Tongue (tissue), 1 donor: ENCODE measurements at regions not wholly inside any gene's neighbourhood (a gene's known extent, or its start where the extent isn't known, plus 50 kb on each side); places are given as distances from the start of the nearest gene placed in this dataset.

Experiments
- DNase-seq: peaks from one replicate; pipeline ENCODE4 v3.0.0-alpha.2; 2015

GRCh38 chr5:40385544-40385943, 294.2 kb upstream of the PTGER4 start:
- no peak for DNase-seq

DNA sequence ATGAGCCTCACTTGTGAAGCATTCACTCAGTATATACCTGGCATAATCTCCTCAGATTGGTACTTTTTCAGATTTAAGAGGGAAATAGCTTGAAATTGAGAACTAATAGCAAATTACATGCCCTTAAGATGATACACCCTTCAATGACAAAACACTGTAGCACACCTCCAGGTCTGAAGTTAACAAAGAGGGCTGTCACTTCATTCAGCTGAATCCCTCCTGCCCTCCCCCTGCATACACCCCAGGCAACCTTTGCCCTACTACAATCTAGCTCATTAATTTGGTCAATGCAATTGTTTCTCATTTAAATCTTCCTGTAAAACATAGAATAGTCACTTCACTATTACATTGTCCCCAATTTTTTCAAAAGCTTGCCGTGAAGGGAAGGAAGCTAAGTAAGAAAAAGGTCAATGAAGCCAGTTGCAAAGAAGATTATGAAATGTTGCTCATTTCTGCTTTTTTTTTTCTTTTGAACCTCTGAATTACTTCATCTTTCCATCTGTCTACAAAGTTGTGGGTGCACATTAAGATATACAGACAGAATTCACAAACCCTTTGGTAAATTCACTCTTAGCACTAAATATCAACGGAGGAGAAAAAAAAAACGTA, 294.8 kb upstream of the PTGER4 start:
- no peak for DNase-seq

DNA sequence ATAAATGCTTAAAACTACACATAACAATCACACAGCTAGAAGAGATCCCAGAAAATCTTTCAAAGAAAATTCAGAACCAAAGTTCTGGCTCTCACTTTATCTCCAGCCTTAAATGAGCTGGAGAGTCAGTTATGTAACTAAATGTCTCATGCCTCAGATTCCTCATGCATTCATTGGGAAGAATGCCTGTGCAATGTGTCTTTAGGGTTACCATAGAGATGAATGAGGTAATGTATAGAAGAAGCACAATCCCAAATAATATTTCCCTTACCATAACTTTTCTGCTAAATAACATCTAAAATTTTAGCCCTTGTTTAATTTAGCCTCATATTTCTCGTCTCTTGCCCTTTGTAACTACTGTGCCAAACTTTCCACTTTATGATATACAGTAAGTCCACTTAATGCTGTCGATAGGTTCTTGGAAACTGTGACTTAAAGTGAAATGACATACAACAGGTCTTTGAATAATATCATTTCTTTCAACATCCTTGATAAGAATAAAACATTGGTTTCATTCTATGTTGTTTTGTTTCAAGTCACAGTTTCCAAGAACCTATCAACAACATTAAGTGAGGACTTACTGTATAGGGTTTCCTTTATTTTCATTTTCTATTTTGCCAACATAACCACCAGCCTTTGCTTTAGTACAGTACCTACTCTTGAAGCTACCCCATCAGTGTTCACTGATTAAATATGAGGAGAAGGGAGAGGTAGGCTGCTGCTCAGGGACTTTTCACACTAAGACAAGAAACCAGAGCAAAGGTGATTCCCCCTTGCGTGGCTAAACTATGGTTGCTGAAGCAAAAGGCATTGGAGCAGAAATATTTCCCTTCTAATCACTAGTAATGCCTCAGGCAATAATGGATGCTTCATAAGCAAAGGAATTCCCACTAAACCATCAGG, 295.7 kb upstream of the PTGER4 start:
- peak; percentile 40 for DNase-seq

- DNase-seq = no peak
Observed at GRCh38 chr5:40381676-40382363, 297.9 kb upstream of the PTGER4 start.

GRCh38 chr5:40381016-40381415, 298.7 kb upstream of the PTGER4 start:
- DNase-seq = no peak

DNA sequence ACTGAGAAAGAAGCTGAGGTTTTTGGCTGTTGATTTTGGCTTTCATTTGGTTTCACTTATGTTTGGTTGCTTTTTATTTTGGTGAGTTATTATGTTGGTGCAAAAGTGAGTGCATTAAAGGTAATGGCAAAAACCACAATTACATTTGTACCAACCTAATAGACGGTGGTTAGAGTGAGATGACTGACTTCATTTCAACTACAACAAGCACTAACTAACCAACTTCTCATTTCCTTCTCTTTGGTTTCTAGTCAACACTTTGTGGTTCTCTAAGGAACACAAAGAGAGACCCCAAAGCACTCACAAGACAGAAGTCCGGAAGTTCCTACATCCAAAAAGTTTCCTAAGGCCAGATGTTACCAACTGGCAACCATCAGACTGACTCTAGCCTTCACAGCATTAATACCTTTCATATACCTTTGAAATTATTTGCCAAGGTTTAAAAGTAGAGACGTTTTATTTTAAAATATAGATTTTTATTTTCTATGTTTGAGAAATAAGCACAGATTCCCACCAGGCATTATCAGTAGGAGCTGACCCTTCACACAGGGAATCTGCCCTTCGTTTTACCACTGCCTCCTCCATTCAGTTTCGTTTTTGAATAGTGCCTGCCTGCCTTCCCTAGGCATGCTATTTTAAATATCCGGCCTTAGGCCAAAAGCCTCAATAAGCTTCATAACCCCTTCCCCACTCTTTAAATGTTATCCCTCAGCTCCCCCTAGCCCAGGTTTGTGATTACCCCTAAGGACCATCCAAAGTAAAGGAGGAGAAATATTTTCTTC, 301.1 kb upstream of the PTGER4 start:
- no peak for DNase-seq

DNA sequence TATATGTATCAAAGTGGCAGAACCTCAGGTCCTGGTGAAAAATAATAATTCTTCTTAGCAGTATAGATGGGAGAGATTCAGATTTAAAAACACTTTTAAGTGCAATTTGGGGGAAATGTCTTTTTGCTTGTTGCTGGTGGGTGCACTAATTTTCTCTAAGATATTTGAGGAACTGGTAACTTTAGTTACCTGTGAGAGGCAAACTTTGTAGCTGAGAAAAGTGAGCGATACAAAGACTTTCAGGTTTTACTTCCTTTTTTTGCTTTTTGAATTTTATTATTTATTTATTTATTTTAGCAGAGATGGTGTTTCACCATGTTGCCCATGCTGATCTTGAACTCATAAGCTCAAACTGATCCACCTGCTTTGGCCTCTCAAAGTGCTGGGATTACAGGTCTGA, 303.1 kb upstream of the PTGER4 start:
- no peak for DNase-seq

- DNase-seq = no peak
Observed at GRCh38 chr5:40374853-40375252, 304.9 kb upstream of the PTGER4 start.

DNA sequence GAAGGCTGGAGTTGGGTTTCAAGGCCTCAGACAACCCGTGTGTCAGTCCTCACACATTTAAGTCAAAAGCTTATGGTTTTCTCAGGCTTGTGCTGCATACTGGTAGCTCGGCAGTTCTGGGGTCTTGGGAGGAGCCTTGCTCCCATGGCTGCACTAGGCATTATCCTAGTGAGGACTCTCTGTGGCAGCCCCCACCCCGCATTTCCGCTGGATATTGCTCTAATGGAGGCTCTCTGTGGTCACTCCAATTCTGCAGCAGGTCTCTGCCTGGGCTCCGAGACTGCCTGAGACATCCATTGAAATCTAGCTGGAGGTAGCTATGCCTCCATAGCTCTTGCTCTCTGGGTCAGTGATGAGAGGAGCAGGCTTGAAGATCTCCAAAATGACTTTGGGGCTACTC, 311.5 kb upstream of the PTGER4 start:
- DNase-seq = no peak

GRCh38 chr5:40367255-40367654, 312.5 kb upstream of the PTGER4 start:
- no peak for DNase-seq

- DNase-seq = no peak
Observed at GRCh38 chr5:40365342-40366330, 314.1 kb upstream of the PTGER4 start.

DNA sequence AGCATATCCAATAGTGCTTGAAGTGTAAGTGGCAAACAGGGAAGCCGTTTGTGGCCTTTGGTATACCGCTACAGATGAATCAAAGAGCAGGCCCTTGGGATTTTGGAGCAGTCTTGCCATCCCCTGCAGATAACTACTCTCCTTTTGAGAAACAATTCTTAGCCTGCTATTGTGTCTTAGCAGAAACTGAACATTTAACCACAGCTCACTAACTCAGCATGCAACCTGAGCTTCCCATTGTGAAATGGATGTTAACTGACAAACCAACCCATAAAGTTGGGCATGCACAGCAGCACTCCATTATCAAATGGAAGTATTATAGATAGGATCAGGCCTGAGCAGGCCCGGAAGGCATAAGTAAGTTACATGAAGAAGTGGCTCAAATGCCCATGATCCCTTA, 315.3 kb upstream of the PTGER4 start:
- DNase-seq = no peak

DNA sequence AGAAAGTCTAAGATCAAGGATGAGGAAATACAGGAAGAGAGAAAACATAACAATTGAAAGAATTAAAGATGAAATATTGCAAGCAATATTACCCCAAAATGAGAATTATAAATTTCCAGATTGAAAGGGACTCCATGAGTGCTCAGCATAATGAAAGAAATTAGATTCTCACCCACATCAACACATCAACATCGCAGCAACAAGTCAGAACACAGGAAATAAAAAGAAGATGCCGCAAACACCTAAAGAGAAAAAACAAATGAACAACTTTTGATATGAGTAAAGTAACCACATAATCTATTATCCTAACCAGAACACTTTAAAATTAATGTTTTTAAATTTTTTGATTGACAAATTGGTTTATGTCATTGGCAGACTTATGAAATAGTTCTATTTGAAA, 318.3 kb upstream of the PTGER4 start:
- DNase-seq = no peak

- DNase-seq = no peak
Observed at GRCh38 chr5:40360685-40361084, 319.0 kb upstream of the PTGER4 start.

GRCh38 chr5:40359832-40360231, 319.9 kb upstream of the PTGER4 start:
- DNase-seq = no peak

- no peak for DNase-seq
Observed at GRCh38 chr5:40359093-40359492, 320.6 kb upstream of the PTGER4 start.

DNA sequence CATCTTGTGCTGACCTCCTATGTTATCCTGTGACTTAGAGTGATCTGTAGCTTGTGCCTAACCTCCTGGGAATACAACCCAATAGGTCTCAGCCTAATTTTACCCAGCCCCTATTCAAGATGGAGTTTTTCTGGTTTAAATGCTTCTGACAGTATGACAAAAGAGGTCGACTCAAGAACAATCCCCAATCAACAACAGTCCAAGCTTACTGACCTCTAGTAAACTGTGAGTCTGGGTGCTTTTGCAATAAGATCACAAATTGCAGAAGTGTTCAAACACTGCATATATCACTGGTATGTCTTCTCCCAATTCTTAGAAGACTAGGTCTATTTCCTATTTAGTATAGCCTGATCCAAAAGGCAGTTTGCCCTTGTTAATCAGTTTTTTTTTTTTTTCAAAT, 323.5 kb upstream of the PTGER4 start:
- DNase-seq = no peak

GRCh38 chr5:40355846-40356245, 323.9 kb upstream of the PTGER4 start:
- DNase-seq = no peak

GRCh38 chr5:40355181-40355580, 324.5 kb upstream of the PTGER4 start:
- DNase-seq = no peak

DNA sequence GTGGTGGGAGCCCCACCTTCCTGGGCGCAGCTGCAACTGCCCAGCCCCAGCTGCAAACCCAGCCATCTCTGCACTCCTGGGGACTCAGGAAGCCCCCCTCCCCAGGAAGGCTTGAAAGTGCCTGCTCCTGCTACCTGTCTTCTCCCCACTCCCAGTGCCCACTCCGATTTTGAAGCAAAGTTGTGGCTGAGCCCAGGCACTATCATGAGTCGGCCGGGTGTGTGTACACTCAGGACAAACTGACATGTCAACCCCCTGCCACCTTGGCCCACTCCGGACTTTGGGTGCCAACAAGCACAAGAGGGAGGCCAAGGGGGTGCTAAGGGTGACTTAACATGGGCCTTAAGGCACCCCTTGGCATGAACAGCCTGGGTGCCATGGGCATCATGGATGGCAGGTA, 325.5 kb upstream of the PTGER4 start:
- DNase-seq = no peak

DNA sequence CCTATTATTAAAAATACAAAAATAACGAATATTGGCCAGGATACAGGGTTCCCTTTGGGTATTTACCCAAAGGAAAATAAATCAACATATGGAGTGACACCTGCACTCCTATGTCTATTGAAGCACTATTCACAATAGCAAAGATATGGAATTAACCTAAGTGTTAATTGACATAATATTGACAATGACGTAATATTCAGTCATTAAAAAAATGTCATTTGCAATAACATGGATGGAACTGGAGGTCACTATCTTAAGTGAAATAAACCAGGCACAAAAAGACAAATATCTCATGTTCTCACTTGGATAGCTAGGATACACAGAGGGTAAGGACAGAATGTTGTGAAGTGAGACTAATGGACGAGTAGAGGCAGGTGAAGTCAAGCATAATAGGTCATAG, 326.3 kb upstream of the PTGER4 start:
- no peak for DNase-seq
